WTC11 (cell line): ENCODE measurements at regions not wholly inside any gene's neighbourhood (a gene's known extent, or its start where the extent isn't known, plus 50 kb on each side); places are given as distances from the start of the nearest gene placed in this dataset.

ENCODE experiments used
- ATAC-seq: fragments of 200-7000 bp; cut with Tn5 transposase; 2 replicates; pipeline ENCODE4 v1.10.0; 2021; ENCODE audit warnings: mild to moderate bottlenecking, moderate library complexity
- CTCF ChIA-PET: fragments of 300-600 bp; sonication (Branson Sonifier 250); formaldehyde crosslinking; loops from one replicate; lab custom pipeline; 2021; ENCODE audit warnings: antibody characterized with exemption; lab: Charles Lee
- POLR2A ChIA-PET: fragments of 350-600 bp; sonication (Branson Sonifier 250); formaldehyde crosslinking; loops from one replicate; lab custom pipeline; 2021; ENCODE audit warnings: antibody characterized with exemption; lab: Charles Lee
- DNase-seq: peaks from one replicate; pipeline ENCODE4 v3.0.0; 2021; ENCODE audit warnings: low spot score
- H3K27ac Mint-ChIP-seq: 2 replicates; pipeline ENCODE4 v1.8.0; 2021; ENCODE audit warnings: mixed read lengths
- H3K27me3 Mint-ChIP-seq: 2 replicates; pipeline ENCODE4 v1.8.0; 2021; ENCODE audit warnings: low read depth, mild to moderate bottlenecking, moderate library complexity, mixed read lengths
- H3K36me3 Mint-ChIP-seq: 2 replicates; pipeline ENCODE4 v1.8.0; 2021; ENCODE audit warnings: mixed read lengths
- H3K4me1 Mint-ChIP-seq: 2 replicates; pipeline ENCODE4 v1.8.0; 2022; ENCODE audit warnings: mixed read lengths
- H3K4me3 Mint-ChIP-seq: 2 replicates; pipeline ENCODE4 v1.8.0; 2021; ENCODE audit warnings: mild to moderate bottlenecking, moderate library complexity, mixed read lengths
- H3K9me3 Mint-ChIP-seq: 2 replicates; pipeline ENCODE4 v1.8.0; 2021; ENCODE audit warnings: mixed read lengths
- AFF4 ChIP-seq: sonication (generic); formaldehyde crosslinking; IDR thresholded peaks from 2 replicates; pipeline ENCODE4 v1.8.1; 2023; ENCODE audit warnings: mild to moderate bottlenecking, missing genetic modification reagents, borderline replicate concordance
- AR ChIP-seq: fragments of 250-450 bp; sonication (Bioruptor Pico); IDR thresholded peaks from 2 replicates; pipeline ENCODE4 v1.9.0; 2021; ENCODE audit warnings: mild to moderate bottlenecking
- ATF1 ChIP-seq: sonication (generic); formaldehyde crosslinking; IDR thresholded peaks from 2 replicates; pipeline ENCODE4 v1.8.1; 2023; ENCODE audit warnings: mild to moderate bottlenecking, moderate library complexity, missing genetic modification reagents
- E2F1 ChIP-seq: sonication (generic); formaldehyde crosslinking; IDR thresholded peaks from 2 replicates; pipeline ENCODE4 v1.8.0; 2022; ENCODE audit warnings: mild to moderate bottlenecking, missing genetic modification reagents
- E2F4 ChIP-seq: sonication (generic); formaldehyde crosslinking; IDR thresholded peaks from 2 replicates; pipeline ENCODE4 v1.8.1; 2022; ENCODE audit warnings: low read depth, mild to moderate bottlenecking, moderate library complexity, missing genetic modification reagents, borderline replicate concordance
- ELF4 ChIP-seq: sonication (generic); formaldehyde crosslinking; IDR thresholded peaks from 2 replicates; pipeline ENCODE4 v1.8.1; 2022; ENCODE audit warnings: low read depth, mild to moderate bottlenecking, moderate library complexity, missing genetic modification reagents
- ERG ChIP-seq: fragments of 250-450 bp; sonication (Bioruptor Pico); IDR thresholded peaks from 2 replicates; pipeline ENCODE4 v1.8.0; 2021; ENCODE audit warnings: mild to moderate bottlenecking
- ESRRA ChIP-seq: sonication (generic); formaldehyde crosslinking; IDR thresholded peaks from 2 replicates; pipeline ENCODE4 v1.8.1; 2022; ENCODE audit warnings: mild to moderate bottlenecking, missing genetic modification reagents, borderline replicate concordance
- FOXJ3 ChIP-seq: sonication (generic); formaldehyde crosslinking; IDR thresholded peaks from 2 replicates; pipeline ENCODE4 v1.9.0; 2021; ENCODE audit warnings: missing genetic modification reagents, mild to moderate bottlenecking, borderline replicate concordance
- FOXK1 ChIP-seq: sonication (generic); formaldehyde crosslinking; IDR thresholded peaks from 2 replicates; pipeline ENCODE4 v1.8.0; 2022; ENCODE audit warnings: mild to moderate bottlenecking, moderate library complexity, missing genetic modification reagents
- GTF2I ChIP-seq: fragments of 250-450 bp; sonication (Bioruptor Pico); conservative IDR thresholded peaks from 2 replicates; pipeline ENCODE4 v1.4.0; 2021; ENCODE audit warnings: mild to moderate bottlenecking
- HMGA2 ChIP-seq: fragments of 250-450 bp; sonication (Bioruptor Pico); IDR thresholded peaks from 2 replicates; pipeline ENCODE4 v1.4.0; 2021; ENCODE audit warnings: mild to moderate bottlenecking, moderate library complexity
- MYBL2 ChIP-seq: sonication (generic); formaldehyde crosslinking; IDR thresholded peaks from 2 replicates; pipeline ENCODE4 v1.8.1; 2023; ENCODE audit warnings: mild to moderate bottlenecking, moderate library complexity, missing genetic modification reagents
- PRDM15 ChIP-seq: sonication (generic); formaldehyde crosslinking; IDR thresholded peaks from 2 replicates; pipeline ENCODE4 v1.8.0; 2022; ENCODE audit warnings: missing genetic modification reagents
- RORB ChIP-seq: fragments of 250-450 bp; sonication (Bioruptor Pico); IDR thresholded peaks from 2 replicates; pipeline ENCODE4 v1.9.0; 2021; ENCODE audit warnings: mild to moderate bottlenecking
- TEAD4 ChIP-seq: sonication (generic); formaldehyde crosslinking; IDR thresholded peaks from 2 replicates; pipeline ENCODE4 v1.8.0; 2022; ENCODE audit warnings: mild to moderate bottlenecking, missing genetic modification reagents
- USF2 ChIP-seq: sonication (generic); formaldehyde crosslinking; IDR thresholded peaks from 2 replicates; pipeline ENCODE4 v1.8.1; 2023; ENCODE audit warnings: mild to moderate bottlenecking, missing genetic modification reagents, moderate library complexity
- ZNF232 ChIP-seq: sonication (generic); formaldehyde crosslinking; IDR thresholded peaks from 2 replicates; pipeline ENCODE4 v1.8.0; 2022; ENCODE audit warnings: mild to moderate bottlenecking, missing genetic modification reagents
- ZNF416 ChIP-seq: fragments of 250-450 bp; sonication (Bioruptor Pico); IDR thresholded peaks from 2 replicates; pipeline ENCODE4 v1.9.0; 2021; ENCODE audit warnings: mild to moderate bottlenecking, inconsistent platforms
- ZSCAN18 ChIP-seq: fragments of 250-450 bp; sonication (Bioruptor Pico); IDR thresholded peaks from 2 replicates; pipeline ENCODE4 v2.1.2; 2022; ENCODE audit warnings: mild to moderate bottlenecking, moderate library complexity

- TF ChIP-seq PRDM15 (no peak), ELF4 (CRISPR knock-in tag) (no peak), E2F1 (CRISPR knock-in tag) (no peak), ATF1 (CRISPR knock-in tag) (no peak), AFF4 (CRISPR knock-in tag) (no peak), E2F4 (no peak), AR (CRISPR knock-in tag) (no peak), FOXJ3 (CRISPR knock-in tag) (no peak), HMGA2 (CRISPR knock-in tag) (no peak)
These were observed 121.5 kb upstream of the LUZP2 start (continued) for GRCh38 chr11:24375351-24375750.

GRCh38 chr11:24375931-24376330, 120.9 kb upstream of the LUZP2 start:
- no peak overlapping the region for H3K4me3 Mint-ChIP-seq
- no peak for DNase-seq
- H3K36me3 Mint-ChIP-seq = no peaks in the 10 kb centered on the region
- peaks cover 8% of the 10 kb centered on the region for H3K4me1 Mint-ChIP-seq
- ATAC-seq = no peak
- ChIA-PET POLR2A (no interaction called here), CTCF (no interaction called here)
- H3K27me3 Mint-ChIP-seq = no peaks in the 10 kb centered on the region
- peaks cover 10% of the 10 kb centered on the region; the same call in 1 of the 2 replicates for H3K9me3 Mint-ChIP-seq
- no peak overlapping the region for H3K27ac Mint-ChIP-seq
- no peak for TF ChIP-seq TEAD4 (CRISPR knock-in tag)
- TF ChIP-seq ZNF416 = no peak
- no peak for TF ChIP-seq USF2
- TF ChIP-seq ESRRA (CRISPR knock-in tag) = no peak
- TF ChIP-seq ERG (CRISPR knock-in tag) = no peak
- TF ChIP-seq ZNF232 (CRISPR knock-in tag) = no peak
- no peak for TF ChIP-seq ZSCAN18 (CRISPR knock-in tag)
- TF ChIP-seq MYBL2 = no peak
- no peak for TF ChIP-seq FOXK1 (CRISPR knock-in tag)
- TF ChIP-seq GTF2I (CRISPR knock-in tag) = no peak
- TF ChIP-seq RORB (CRISPR knock-in tag) = no peak
